ENCODE measurements at regions not wholly inside any gene's neighbourhood (a gene's known extent, or its start where the extent isn't known, plus 50 kb on each side); places are given as distances from the start of the nearest gene placed in this dataset.

- H3K9me3 ChIP-seq (ENCODE audit: control insufficient read depth, insufficient read depth, low read length), result no peaks in the 10 kb centered on the region
- no peaks in the 10 kb centered on the region for H3K27me3 ChIP-seq (ENCODE audit: control insufficient read depth, insufficient read depth, low read length)
- no peak overlapping the region for H3K9ac ChIP-seq (ENCODE audit: low read depth, low read length)
- H3K36me3 ChIP-seq (ENCODE audit: control insufficient read depth, insufficient read depth, low read length), result no peaks in the 10 kb centered on the region
- H3K4me3 ChIP-seq (ENCODE audit: low read depth, low read length), result no peak overlapping the region
- H3K4me1 ChIP-seq (ENCODE audit: control insufficient read depth, insufficient read depth, low read length), result no peaks in the 10 kb centered on the region
Measured at GRCh38 chr6:91094341-91094740, 507.5 kb upstream of the MAP3K7 start.

DNA sequence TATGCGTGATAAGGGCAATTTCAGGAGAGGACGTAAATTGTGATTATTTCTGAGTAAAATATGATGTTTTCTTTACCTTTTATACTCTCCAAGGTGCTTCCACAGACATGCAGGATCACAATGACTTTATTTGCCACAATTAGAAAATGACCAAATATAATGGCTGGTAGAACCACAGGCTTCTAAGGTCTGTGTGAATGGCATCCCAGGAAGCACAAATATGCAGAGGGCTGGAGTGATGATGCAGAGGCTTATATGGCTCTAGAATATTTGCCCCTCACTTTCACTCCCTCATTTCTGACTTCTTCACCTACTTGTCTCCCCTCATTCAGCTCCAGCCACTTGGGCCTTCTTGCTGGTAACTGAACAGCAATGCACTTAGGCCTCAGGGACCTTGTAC lies 502.1 kb upstream of the MAP3K7 start:
- H3K4me3 ChIP-seq (ENCODE audit: low read depth, low read length), result no peak overlapping the region

DNA sequence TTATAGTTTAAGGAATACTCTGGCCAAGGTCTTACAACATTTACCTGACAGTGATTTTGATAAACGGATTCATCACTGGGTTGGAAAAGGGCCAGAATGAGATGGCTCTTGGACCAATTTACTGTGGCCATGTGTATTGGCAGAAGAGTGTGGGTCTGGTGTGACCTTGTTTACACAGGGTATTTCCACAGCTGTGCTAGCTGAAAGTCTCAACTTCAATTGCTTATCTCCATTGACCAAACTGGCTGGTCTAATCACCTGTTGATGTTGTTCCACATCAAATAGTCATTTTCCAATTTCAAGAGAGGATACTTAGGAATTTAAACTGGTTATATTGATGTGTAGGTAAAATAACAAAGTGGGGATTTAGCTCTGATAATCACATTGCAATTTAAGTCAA lies 501.6 kb upstream of the MAP3K7 start:
- no peak overlapping the region for H3K9ac ChIP-seq (ENCODE audit: low read depth, low read length)
- no peak overlapping the region for H3K4me3 ChIP-seq (ENCODE audit: low read depth, low read length)
- H3K36me3 ChIP-seq (ENCODE audit: control insufficient read depth, insufficient read depth, low read length), result no peaks in the 10 kb centered on the region
- H3K9me3 ChIP-seq (ENCODE audit: control insufficient read depth, insufficient read depth, low read length), result no peaks in the 10 kb centered on the region
- no peaks in the 10 kb centered on the region for H3K27me3 ChIP-seq (ENCODE audit: control insufficient read depth, insufficient read depth, low read length)
- H3K4me1 ChIP-seq (ENCODE audit: control insufficient read depth, insufficient read depth, low read length), result peaks cover 8% of the 10 kb centered on the region

More for the DNA sequence above, 502.1 kb upstream of the MAP3K7 start:
- no peaks in the 10 kb centered on the region for H3K27me3 ChIP-seq (ENCODE audit: control insufficient read depth, insufficient read depth, low read length)
- H3K9ac ChIP-seq (ENCODE audit: low read depth, low read length), result no peak overlapping the region
- H3K36me3 ChIP-seq (ENCODE audit: control insufficient read depth, insufficient read depth, low read length), result no peaks in the 10 kb centered on the region
- H3K9me3 ChIP-seq (ENCODE audit: control insufficient read depth, insufficient read depth, low read length), result no peaks in the 10 kb centered on the region
- H3K4me1 ChIP-seq (ENCODE audit: control insufficient read depth, insufficient read depth, low read length), result peaks cover 8% of the 10 kb centered on the region

- Histone ChIP-seq H3K4me1 (ENCODE audit: control insufficient read depth, insufficient read depth, low read length) (peaks cover 8% of the 10 kb centered on the region), H3K27me3 (ENCODE audit: control insufficient read depth, insufficient read depth, low read length) (no peaks in the 10 kb centered on the region), H3K9me3 (ENCODE audit: control insufficient read depth, insufficient read depth, low read length) (no peaks in the 10 kb centered on the region), H3K9ac (ENCODE audit: low read depth, low read length) (no peak overlapping the region), H3K36me3 (ENCODE audit: control insufficient read depth, insufficient read depth, low read length) (no peaks in the 10 kb centered on the region), H3K4me3 (ENCODE audit: low read depth, low read length) (no peak overlapping the region)
Measured at GRCh38 chr6:91087908-91088307, 501.0 kb upstream of the MAP3K7 start.

DNA sequence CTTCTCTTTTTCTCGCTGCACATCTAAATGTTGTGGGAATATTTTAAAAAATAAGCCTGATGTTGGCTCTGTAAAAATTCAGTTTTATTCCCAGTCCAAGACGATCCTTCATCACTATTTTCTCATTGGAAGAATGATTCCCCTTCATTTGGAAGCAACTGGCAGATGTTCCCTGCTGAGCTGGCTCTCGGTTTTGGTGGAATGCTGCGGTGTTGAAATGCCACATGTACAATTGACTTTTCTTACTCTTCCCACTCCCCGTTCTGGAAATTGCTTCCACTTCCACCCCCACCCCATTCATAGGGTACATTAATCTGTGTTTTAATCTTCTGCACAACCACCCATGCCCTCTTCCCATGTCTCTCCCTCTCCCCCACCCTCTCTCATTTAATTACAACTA lies 496.3 kb upstream of the MAP3K7 start:
- H3K36me3 ChIP-seq (ENCODE audit: control insufficient read depth, insufficient read depth, low read length), result no peaks in the 10 kb centered on the region
- no peak overlapping the region for H3K9ac ChIP-seq (ENCODE audit: low read depth, low read length)
- no peaks in the 10 kb centered on the region for H3K27me3 ChIP-seq (ENCODE audit: control insufficient read depth, insufficient read depth, low read length)
- H3K4me3 ChIP-seq (ENCODE audit: low read depth, low read length), result no peak overlapping the region
- peaks cover 6% of the 10 kb centered on the region for H3K4me1 ChIP-seq (ENCODE audit: control insufficient read depth, insufficient read depth, low read length)
- H3K9me3 ChIP-seq (ENCODE audit: control insufficient read depth, insufficient read depth, low read length), result no peaks in the 10 kb centered on the region

DNA sequence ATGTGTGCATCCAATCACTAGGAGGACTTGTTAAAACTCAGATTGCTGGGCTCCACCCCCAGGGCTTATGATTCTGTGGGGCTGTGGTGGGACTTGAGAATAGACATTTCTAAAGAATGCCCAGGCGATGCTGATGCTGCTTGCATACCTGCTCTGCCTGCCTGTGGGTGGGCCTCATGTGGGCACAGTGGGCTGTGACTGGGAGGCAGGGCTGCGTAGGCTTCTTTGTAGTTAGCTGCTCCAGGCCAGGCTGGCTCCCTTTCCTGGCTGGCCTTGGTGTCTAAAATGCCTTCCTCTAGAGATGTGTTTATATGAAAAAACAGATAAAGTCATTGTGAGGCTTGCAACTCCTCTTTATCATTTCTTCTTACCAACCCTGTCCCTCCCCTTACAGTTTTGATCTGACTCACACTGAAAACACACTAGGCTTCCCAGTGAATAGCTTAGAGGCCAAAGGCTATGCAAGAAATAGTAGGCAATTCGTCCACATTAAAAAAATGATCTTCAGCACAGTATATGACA lies 495.5 kb upstream of the MAP3K7 start:
- Histone ChIP-seq H3K27me3 (ENCODE audit: control insufficient read depth, insufficient read depth, low read length) (no peaks in the 10 kb centered on the region), H3K9ac (ENCODE audit: low read depth, low read length) (no peak overlapping the region), H3K36me3 (ENCODE audit: control insufficient read depth, insufficient read depth, low read length) (no peaks in the 10 kb centered on the region), H3K9me3 (ENCODE audit: control insufficient read depth, insufficient read depth, low read length) (no peaks in the 10 kb centered on the region), H3K4me3 (ENCODE audit: low read depth, low read length) (no peak overlapping the region), H3K4me1 (ENCODE audit: control insufficient read depth, insufficient read depth, low read length) (peaks cover 3% of the 10 kb centered on the region)

GRCh38 chr6:91081452-91082067 lies 494.7 kb upstream of the MAP3K7 start:
- no peak overlapping the region for H3K9ac ChIP-seq (ENCODE audit: low read depth, low read length)
- no peak overlapping the region for H3K4me3 ChIP-seq (ENCODE audit: low read depth, low read length)
- H3K9me3 ChIP-seq (ENCODE audit: control insufficient read depth, insufficient read depth, low read length), result no peaks in the 10 kb centered on the region
- no peaks in the 10 kb centered on the region for H3K36me3 ChIP-seq (ENCODE audit: control insufficient read depth, insufficient read depth, low read length)
- H3K4me1 ChIP-seq (ENCODE audit: control insufficient read depth, insufficient read depth, low read length), result peaks cover 3% of the 10 kb centered on the region
- H3K27me3 ChIP-seq (ENCODE audit: control insufficient read depth, insufficient read depth, low read length), result no peaks in the 10 kb centered on the region

DNA sequence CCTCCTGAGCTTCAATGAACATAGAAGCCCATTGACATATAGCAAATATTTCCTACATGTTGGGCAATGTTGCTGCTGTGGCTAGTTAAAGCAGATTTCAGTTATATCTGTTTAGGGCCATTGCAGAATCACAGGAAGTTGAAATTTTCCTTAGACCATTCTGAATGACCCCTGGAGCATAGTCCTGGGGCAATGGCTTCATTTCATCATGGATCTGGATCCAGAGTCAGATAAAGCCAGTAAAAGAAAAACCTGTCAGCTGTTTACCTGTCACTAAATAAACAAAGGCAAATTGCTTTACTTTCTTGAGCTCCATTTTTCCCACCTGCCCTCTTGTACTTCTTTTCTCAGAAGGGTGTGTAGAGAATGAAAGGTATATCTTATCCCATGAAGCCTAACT lies 494.0 kb upstream of the MAP3K7 start:
- no peak overlapping the region for H3K9ac ChIP-seq (ENCODE audit: low read depth, low read length)
- H3K36me3 ChIP-seq (ENCODE audit: control insufficient read depth, insufficient read depth, low read length), result no peaks in the 10 kb centered on the region
- no peaks in the 10 kb centered on the region for H3K27me3 ChIP-seq (ENCODE audit: control insufficient read depth, insufficient read depth, low read length)
- H3K9me3 ChIP-seq (ENCODE audit: control insufficient read depth, insufficient read depth, low read length), result no peaks in the 10 kb centered on the region
- peaks cover 3% of the 10 kb centered on the region for H3K4me1 ChIP-seq (ENCODE audit: control insufficient read depth, insufficient read depth, low read length)
- no peak overlapping the region for H3K4me3 ChIP-seq (ENCODE audit: low read depth, low read length)

DNA sequence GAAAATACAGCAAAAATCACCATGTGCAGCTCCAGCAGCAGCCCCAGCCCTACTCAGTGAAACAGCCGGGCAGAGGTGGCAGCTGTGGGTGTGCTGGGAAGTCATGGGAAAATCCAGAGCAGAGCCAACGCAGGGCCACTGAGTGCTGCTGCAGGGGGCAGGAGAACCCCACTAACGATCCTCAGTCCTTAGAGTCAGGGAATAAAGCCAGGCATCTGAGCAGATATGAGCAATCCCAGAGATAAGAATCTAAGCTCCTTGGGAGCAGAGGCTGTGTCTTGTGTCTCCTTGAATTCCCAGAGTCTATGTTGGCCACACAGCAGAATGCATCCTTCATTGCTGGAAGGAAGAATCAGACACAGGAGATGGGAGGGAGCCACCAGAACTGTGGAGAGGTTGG lies 493.1 kb upstream of the MAP3K7 start:
- H3K27me3 ChIP-seq (ENCODE audit: control insufficient read depth, insufficient read depth, low read length), result no peaks in the 10 kb centered on the region

GRCh38 chr6:91075244-91075976 lies 488.5 kb upstream of the MAP3K7 start:
- H3K9ac ChIP-seq (ENCODE audit: low read depth, low read length), result no peak overlapping the region
- H3K36me3 ChIP-seq (ENCODE audit: control insufficient read depth, insufficient read depth, low read length), result no peaks in the 10 kb centered on the region
- H3K27me3 ChIP-seq (ENCODE audit: control insufficient read depth, insufficient read depth, low read length), result no peaks in the 10 kb centered on the region
- no peak overlapping the region for H3K4me3 ChIP-seq (ENCODE audit: low read depth, low read length)
- H3K4me1 ChIP-seq (ENCODE audit: control insufficient read depth, insufficient read depth, low read length), result no peaks in the 10 kb centered on the region
- H3K9me3 ChIP-seq (ENCODE audit: control insufficient read depth, insufficient read depth, low read length), result no peaks in the 10 kb centered on the region

More for the DNA sequence above, 493.1 kb upstream of the MAP3K7 start:
- no peaks in the 10 kb centered on the region for H3K36me3 ChIP-seq (ENCODE audit: control insufficient read depth, insufficient read depth, low read length)
- H3K9ac ChIP-seq (ENCODE audit: low read depth, low read length), result no peak overlapping the region
- H3K4me3 ChIP-seq (ENCODE audit: low read depth, low read length), result no peak overlapping the region
- H3K4me1 ChIP-seq (ENCODE audit: control insufficient read depth, insufficient read depth, low read length), result peaks cover 3% of the 10 kb centered on the region
- H3K9me3 ChIP-seq (ENCODE audit: control insufficient read depth, insufficient read depth, low read length), result no peaks in the 10 kb centered on the region

DNA sequence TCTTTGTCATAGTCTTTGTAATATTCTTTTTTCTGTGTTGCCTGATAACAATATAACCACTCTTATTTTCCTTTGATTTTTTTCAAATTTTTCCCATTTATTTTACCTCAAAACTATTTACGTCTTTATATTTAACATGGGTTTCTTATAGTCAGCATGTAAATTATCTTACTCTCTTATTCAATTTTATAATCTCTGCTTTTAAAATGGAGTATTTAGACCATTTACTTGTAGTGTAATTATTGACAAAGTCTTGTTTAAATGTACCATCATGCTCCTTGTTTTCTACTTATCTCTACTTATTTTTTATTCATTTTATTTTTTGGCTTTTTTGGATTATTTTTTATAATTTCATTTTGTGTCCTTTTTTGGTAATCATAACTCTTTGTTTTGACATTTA lies 476.5 kb upstream of the MAP3K7 start:
- Histone ChIP-seq H3K27me3 (ENCODE audit: control insufficient read depth, insufficient read depth, low read length) (no peaks in the 10 kb centered on the region), H3K36me3 (ENCODE audit: control insufficient read depth, insufficient read depth, low read length) (no peaks in the 10 kb centered on the region), H3K9me3 (ENCODE audit: control insufficient read depth, insufficient read depth, low read length) (no peaks in the 10 kb centered on the region), H3K4me1 (ENCODE audit: control insufficient read depth, insufficient read depth, low read length) (no peaks in the 10 kb centered on the region), H3K4me3 (ENCODE audit: low read depth, low read length) (no peak overlapping the region), H3K9ac (ENCODE audit: low read depth, low read length) (no peak overlapping the region)

GRCh38 chr6:91057689-91058088 lies 470.8 kb upstream of the MAP3K7 start:
- Histone ChIP-seq H3K4me1 (ENCODE audit: control insufficient read depth, insufficient read depth, low read length) (no peaks in the 10 kb centered on the region), H3K27me3 (ENCODE audit: control insufficient read depth, insufficient read depth, low read length) (no peaks in the 10 kb centered on the region), H3K4me3 (ENCODE audit: low read depth, low read length) (no peak overlapping the region), H3K9ac (ENCODE audit: low read depth, low read length) (no peak overlapping the region), H3K9me3 (ENCODE audit: control insufficient read depth, insufficient read depth, low read length) (no peaks in the 10 kb centered on the region), H3K36me3 (ENCODE audit: control insufficient read depth, insufficient read depth, low read length) (no peaks in the 10 kb centered on the region)
